ENCODE measurements at regions not wholly inside any gene's neighbourhood (a gene's known extent, or its start where the extent isn't known, plus 50 kb on each side); places are given as distances from the start of the nearest gene placed in this dataset.

- TF ChIP-seq CTCF (IDR thresholded peaks at IDR 0.05) (no peak), EP300 (IDR thresholded peaks at IDR 0.05) (no peak), POLR2A (IDR thresholded peaks at IDR 0.05) (no peak)
Measured at GRCh38 chr12:105916760-105917039, 222.1 kb downstream of the NUAK1 start.

All from ovary (tissue), 3 donors.